IPS-20b (cell line): ENCODE measurements at regions not wholly inside any gene's neighbourhood (a gene's known extent, or its start where the extent isn't known, plus 50 kb on each side); places are given as distances from the start of the nearest gene placed in this dataset.

Source experiments
- H3K27ac ChIP-seq: one replicate; pipeline ENCODE4 v1.5.1; 2013; ENCODE audit warnings: low read length
- H3K27me3 ChIP-seq: 2 replicates; pipeline ENCODE4 v1.6.1; 2013; ENCODE audit warnings: mild to moderate bottlenecking, low read length, inconsistent platforms; ENCODE audit not compliant: insufficient read depth
- H3K36me3 ChIP-seq: 2 replicates; pipeline ENCODE4 v1.6.1; 2013; ENCODE audit warnings: low read depth, mild to moderate bottlenecking, inconsistent platforms, low read length, moderate library complexity; ENCODE audit not compliant: insufficient read depth
- H3K4me1 ChIP-seq: 2 replicates; pipeline ENCODE4 v1.6.1; 2013; ENCODE audit warnings: mild to moderate bottlenecking, control low read depth, inconsistent platforms, low read length, moderate library complexity; ENCODE audit not compliant: insufficient read depth
- H3K4me3 ChIP-seq: 2 replicates; pipeline ENCODE4 v1.5.1; 2013; ENCODE audit warnings: mild to moderate bottlenecking, low read length, inconsistent platforms
- H3K9ac ChIP-seq: 2 replicates; pipeline ENCODE4 v1.6.1; 2013; ENCODE audit warnings: low read depth, mild to moderate bottlenecking, inconsistent platforms, low read length, moderate library complexity
- H3K9me3 ChIP-seq: 2 replicates; pipeline ENCODE4 v1.6.1; 2013; ENCODE audit warnings: mild to moderate bottlenecking, low read depth, low read length, inconsistent platforms; ENCODE audit not compliant: insufficient read depth

DNA sequence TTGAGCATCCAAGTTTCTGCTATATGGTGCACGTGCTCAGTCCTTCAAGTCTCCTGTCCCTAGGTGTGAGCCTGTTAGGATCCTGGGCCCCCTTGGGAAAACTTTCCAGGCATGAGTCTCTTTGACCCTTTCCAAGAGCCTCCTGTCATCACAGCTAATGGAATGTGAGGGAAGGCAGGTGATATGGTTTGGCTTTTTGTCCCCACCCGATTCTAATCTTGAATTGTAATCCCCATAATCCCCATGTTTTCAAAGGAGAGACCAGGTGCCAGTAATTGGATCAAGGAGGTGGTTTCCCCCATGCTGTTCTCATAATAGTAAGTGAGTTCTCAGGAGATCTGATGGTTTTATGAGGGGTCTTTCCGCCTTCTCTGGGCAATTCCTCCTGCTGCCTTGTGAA, 265.5 kb downstream of the ATP23 start:
- Histone ChIP-seq H3K27me3 (no peaks in the 10 kb centered on the region), H3K9ac (no peak overlapping the region), H3K27ac (no peak overlapping the region), H3K4me1 (no peaks in the 10 kb centered on the region), H3K4me3 (no peak overlapping the region), H3K36me3 (no peaks in the 10 kb centered on the region), H3K9me3 (no peaks in the 10 kb centered on the region)

GRCh38 chr12:58211211-58211610, 269.8 kb downstream of the ATP23 start:
- H3K27ac ChIP-seq = no peak overlapping the region
- no peak overlapping the region for H3K4me3 ChIP-seq
- no peak overlapping the region for H3K9ac ChIP-seq
- no peaks in the 10 kb centered on the region for H3K9me3 ChIP-seq
- H3K27me3 ChIP-seq = no peaks in the 10 kb centered on the region
- no peaks in the 10 kb centered on the region for H3K4me1 ChIP-seq
- H3K36me3 ChIP-seq = no peaks in the 10 kb centered on the region

GRCh38 chr12:58217130-58217529, 275.8 kb downstream of the ATP23 start:
- H3K36me3 ChIP-seq = no peaks in the 10 kb centered on the region
- H3K4me1 ChIP-seq = peaks cover 3% of the 10 kb centered on the region; the same call in 1 of the 2 replicates
- H3K27ac ChIP-seq = no peak overlapping the region
- no peaks in the 10 kb centered on the region for H3K9me3 ChIP-seq
- H3K9ac ChIP-seq = no peak overlapping the region
- no peak overlapping the region for H3K4me3 ChIP-seq
- no peaks in the 10 kb centered on the region for H3K27me3 ChIP-seq

- Histone ChIP-seq H3K27ac (no peak overlapping the region), H3K9ac (no peak overlapping the region), H3K4me1 (no peaks in the 10 kb centered on the region), H3K4me3 (no peak overlapping the region), H3K27me3 (no peaks in the 10 kb centered on the region), H3K9me3 (no peaks in the 10 kb centered on the region), H3K36me3 (no peaks in the 10 kb centered on the region)
Measured at GRCh38 chr12:58224536-58225105, 283.3 kb downstream of the ATP23 start.

- no peak overlapping the region for H3K4me3 ChIP-seq
- H3K27me3 ChIP-seq = no peaks in the 10 kb centered on the region
- H3K27ac ChIP-seq = no peak overlapping the region
- no peaks in the 10 kb centered on the region for H3K9me3 ChIP-seq
- no peaks in the 10 kb centered on the region for H3K36me3 ChIP-seq
- no peak overlapping the region for H3K9ac ChIP-seq
- no peaks in the 10 kb centered on the region for H3K4me1 ChIP-seq
Measured at GRCh38 chr12:58225203-58225877, 284.0 kb downstream of the ATP23 start.

- no peaks in the 10 kb centered on the region for H3K36me3 ChIP-seq
- H3K4me1 ChIP-seq = no peaks in the 10 kb centered on the region
- no peak overlapping the region for H3K9ac ChIP-seq
- no peak overlapping the region for H3K4me3 ChIP-seq
- H3K27ac ChIP-seq = no peak overlapping the region
- peaks cover 9% of the 10 kb centered on the region for H3K9me3 ChIP-seq
- no peaks in the 10 kb centered on the region for H3K27me3 ChIP-seq
Measured at GRCh38 chr12:58233886-58234285, 292.5 kb downstream of the ATP23 start.

DNA sequence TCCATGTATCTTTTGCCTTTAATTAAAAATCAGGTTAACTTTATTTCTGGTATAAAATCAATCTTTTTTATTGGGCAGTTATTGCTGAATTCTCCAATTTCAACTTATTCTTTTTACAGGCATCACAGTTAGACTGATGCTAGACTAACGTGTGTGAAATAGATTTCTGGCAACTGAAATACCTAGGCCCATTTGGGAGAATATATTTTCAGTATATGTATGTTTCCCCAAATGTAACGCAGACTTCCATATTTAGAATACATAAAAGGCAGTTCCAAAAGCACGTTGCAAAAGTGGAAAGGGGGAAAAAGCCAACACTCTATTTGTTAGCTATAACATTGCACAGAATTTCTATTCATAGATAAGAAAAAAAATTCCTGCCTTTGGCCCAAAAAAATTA, 297.0 kb downstream of the ATP23 start:
- no peaks in the 10 kb centered on the region for H3K36me3 ChIP-seq
- 0 out of 2 replicates have a peak, but pooled peaks cover under 1% of the 10 kb centered on the region for H3K9me3 ChIP-seq
- H3K4me1 ChIP-seq = peaks cover 3% of the 10 kb centered on the region; the same call in 1 of the 2 replicates
- H3K27ac ChIP-seq = no peak overlapping the region
- H3K4me3 ChIP-seq = no peak overlapping the region
- H3K27me3 ChIP-seq = no peaks in the 10 kb centered on the region
- H3K9ac ChIP-seq = no peak overlapping the region

- no peak overlapping the region for H3K4me3 ChIP-seq
- no peak overlapping the region for H3K9ac ChIP-seq
- H3K27ac ChIP-seq = no peak overlapping the region
- H3K27me3 ChIP-seq = no peaks in the 10 kb centered on the region
- H3K4me1 ChIP-seq = peaks cover 3% of the 10 kb centered on the region; the same call in 1 of the 2 replicates
- H3K9me3 ChIP-seq = no peaks in the 10 kb centered on the region
- H3K36me3 ChIP-seq = no peaks in the 10 kb centered on the region
Measured at GRCh38 chr12:58241099-58241498, 299.7 kb downstream of the ATP23 start.

GRCh38 chr12:58242796-58243630, 301.6 kb downstream of the ATP23 start:
- Histone ChIP-seq H3K9ac (no peak overlapping the region), H3K9me3 (no peaks in the 10 kb centered on the region)

GRCh38 chr12:58247633-58248032, 306.3 kb downstream of the ATP23 start:
- no peaks in the 10 kb centered on the region for H3K36me3 ChIP-seq

More at GRCh38 chr12:58242796-58243630, 301.6 kb downstream of the ATP23 start:
- Histone ChIP-seq H3K27me3 (no peaks in the 10 kb centered on the region), H3K27ac (no peak overlapping the region), H3K4me1 (peaks cover 3% of the 10 kb centered on the region; the same call in 1 of the 2 replicates), H3K4me3 (no peak overlapping the region), H3K36me3 (no peaks in the 10 kb centered on the region)

GRCh38 chr12:58248599-58248998, 307.2 kb downstream of the ATP23 start:
- Histone ChIP-seq H3K27me3 (no peaks in the 10 kb centered on the region), H3K9ac (no peak overlapping the region), H3K4me3 (no peak overlapping the region), H3K27ac (no peak overlapping the region), H3K36me3 (no peaks in the 10 kb centered on the region), H3K9me3 (no peaks in the 10 kb centered on the region), H3K4me1 (no peaks in the 10 kb centered on the region)

More at GRCh38 chr12:58247633-58248032, 306.3 kb downstream of the ATP23 start:
- no peak overlapping the region for H3K4me3 ChIP-seq
- H3K27me3 ChIP-seq = no peaks in the 10 kb centered on the region
- no peak overlapping the region for H3K27ac ChIP-seq
- H3K9ac ChIP-seq = no peak overlapping the region
- H3K9me3 ChIP-seq = no peaks in the 10 kb centered on the region
- peaks cover 3% of the 10 kb centered on the region; the same call in 1 of the 2 replicates for H3K4me1 ChIP-seq
